BJ (cell line): ENCODE measurements at regions not wholly inside any gene's neighbourhood (a gene's known extent, or its start where the extent isn't known, plus 50 kb on each side); places are given as distances from the start of the nearest gene placed in this dataset.
"Not testable (repeated sequence)": the region's sequence is repeated elsewhere in the genome, so short reads cannot be mapped to it uniquely, and the experiment has no call there.

Source experiments
- CTCF ChIA-PET: fragments of 350-600 bp; formaldehyde crosslinking; extraction: SDS; loops from one replicate; lab custom pipeline; 2021; ENCODE audit warnings: antibody characterized with exemption, inconsistent platforms; lab: Yijun Ruan, JAX
- POLR2A ChIA-PET: fragments of 300-600 bp; sonication (Branson Sonifier 250); formaldehyde crosslinking; extraction: SDS; loops from one replicate; lab custom pipeline; 2021; ENCODE audit warnings: antibody characterized with exemption; lab: Charles Lee
- DNase-seq: peaks from one replicate; pipeline ENCODE4 v3.0.0-alpha.2; 2011; ENCODE audit warnings: low read depth
- H3K27me3 ChIP-seq: 2 replicates; pipeline ENCODE4 v1.6.0; 2011; ENCODE audit warnings: low read length; ENCODE audit not compliant: control insufficient read depth, insufficient read depth
- H3K36me3 ChIP-seq: 2 replicates; pipeline ENCODE4 v1.5.1; 2011; ENCODE audit warnings: low read length; ENCODE audit not compliant: control insufficient read depth, insufficient read depth
- H3K4me3 ChIP-seq: 2 replicates; pipeline ENCODE4 v1.5.1; 2011; ENCODE audit warnings: low read depth, mild to moderate bottlenecking, control low read depth, low read length
- CTCF ChIP-seq: IDR thresholded peaks from 2 replicates; pipeline ENCODE4 v1.5.1; 2011; ENCODE audit warnings: low read depth, mild to moderate bottlenecking, control low read depth, inconsistent platforms, low read length, moderate library complexity; ENCODE audit not compliant: insufficient read depth

DNA sequence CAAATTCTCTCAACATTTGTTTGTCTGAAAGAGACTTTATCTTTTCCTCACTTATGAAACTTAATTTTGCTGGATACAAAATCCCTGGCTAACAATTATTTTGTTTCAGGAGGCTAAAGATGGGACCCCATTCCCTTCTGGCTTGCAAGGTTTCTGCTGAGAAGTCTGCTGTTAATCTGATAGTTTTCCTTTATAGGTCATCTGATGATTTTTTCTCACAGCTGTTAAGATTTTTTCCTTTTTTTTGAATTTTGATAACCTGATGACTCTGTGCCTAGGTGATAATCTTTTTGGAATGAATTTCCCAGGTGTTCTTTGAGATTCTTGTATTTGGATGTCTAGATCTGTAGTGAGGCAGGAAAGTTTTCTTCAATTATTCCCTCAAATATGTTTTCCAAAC is 2661.4 kb downstream of the PCDH9 start:
- H3K27me3 ChIP-seq = no peaks in the 10 kb centered on the region
- no peak overlapping the region for H3K4me3 ChIP-seq
- DNase-seq = no peak
- H3K36me3 ChIP-seq = no peaks in the 10 kb centered on the region
- ChIA-PET CTCF (no interaction called here), POLR2A (no interaction called here)
- TF ChIP-seq CTCF = no peak

DNA sequence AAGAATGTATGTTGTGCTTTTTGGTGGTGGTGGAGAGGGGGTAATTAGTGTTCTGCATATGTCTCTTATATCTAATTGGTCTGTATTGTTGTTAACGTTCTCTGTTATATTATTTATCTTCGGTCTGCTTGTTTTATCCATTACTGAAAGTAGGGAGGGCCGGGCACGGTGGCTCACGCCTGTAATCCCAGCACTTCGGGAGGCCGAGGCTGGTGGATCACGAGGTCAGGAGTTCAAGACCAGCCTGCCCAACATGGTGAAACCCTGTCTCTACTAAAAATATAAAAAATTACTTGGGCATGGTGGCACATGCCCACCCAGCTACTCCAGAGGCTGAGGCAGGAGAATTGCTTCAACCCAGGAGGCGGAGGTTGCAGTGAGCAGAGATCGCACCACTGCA is 2672.1 kb downstream of the PCDH9 start:
- H3K4me3 ChIP-seq, H3K36me3 ChIP-seq, DNase-seq, POLR2A ChIA-PET, H3K27me3 ChIP-seq, CTCF ChIA-PET: not testable (repeated sequence)

GRCh38 chr13:64556376-64556775 is 2673.8 kb downstream of the PCDH9 start:
- Histone ChIP-seq H3K27me3 (no peaks in the 10 kb centered on the region), H3K4me3 (no peak overlapping the region), H3K36me3 (no peaks in the 10 kb centered on the region)
- DNase-seq = peak; percentile 26
- TF ChIP-seq CTCF = no peak
- ChIA-PET POLR2A (no interaction called here), CTCF (no interaction called here)

DNA sequence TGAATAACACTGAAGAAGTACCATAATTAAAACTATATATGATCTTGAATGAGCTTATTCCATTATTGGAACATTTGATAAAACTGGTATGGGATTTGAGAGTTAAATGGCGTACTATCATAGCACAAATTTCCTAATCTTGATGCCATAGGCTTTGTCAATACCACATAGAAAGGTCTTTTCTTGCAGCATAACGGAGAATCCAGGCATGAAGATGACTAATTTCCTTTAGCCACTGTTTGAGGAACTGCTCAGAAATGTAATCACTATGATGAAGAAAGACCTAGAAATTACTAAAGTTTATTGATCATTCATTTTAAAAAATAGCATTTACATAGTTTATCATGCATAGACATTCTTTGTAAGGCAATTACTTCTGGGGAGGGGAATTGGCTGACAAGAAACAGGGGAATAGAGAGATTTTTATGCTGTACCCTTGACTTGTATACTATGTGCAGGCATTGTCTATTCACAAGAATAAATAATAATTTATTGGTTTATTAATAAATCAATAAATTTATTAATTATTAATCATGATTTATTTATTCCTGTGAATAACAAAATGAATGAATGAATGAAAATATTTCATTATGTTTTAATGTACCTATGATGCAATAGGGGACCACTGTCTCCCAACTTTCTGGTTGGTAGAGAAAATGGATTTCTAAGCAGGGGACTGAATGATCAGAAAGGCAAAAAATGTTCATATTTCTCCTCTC is 2676.6 kb downstream of the PCDH9 start:
- H3K36me3 ChIP-seq = no peaks in the 10 kb centered on the region
- H3K4me3 ChIP-seq = no peak overlapping the region
- no peak for TF ChIP-seq CTCF
- H3K27me3 ChIP-seq = no peaks in the 10 kb centered on the region
- DNase-seq = no peak
- ChIA-PET POLR2A (no interaction called here), CTCF (interaction anchor here (0.7 kb wide), 1 partner anchor 90 kb away, joined by 3 read pairs; no protein-coding TSS in a partner anchor)

GRCh38 chr13:64551755-64552154 is 2678.4 kb downstream of the PCDH9 start:
- CTCF ChIA-PET = interaction anchor here (0.9 kb wide), 1 partner anchor 16 kb away, joined by 3 read pairs; no protein-coding TSS in a partner anchor
- H3K36me3 ChIP-seq = no peaks in the 10 kb centered on the region
- POLR2A ChIA-PET = no interaction called here
- no peak for TF ChIP-seq CTCF
- no peak overlapping the region for H3K4me3 ChIP-seq
- no peaks in the 10 kb centered on the region for H3K27me3 ChIP-seq
- peak; percentile 19 for DNase-seq

DNA sequence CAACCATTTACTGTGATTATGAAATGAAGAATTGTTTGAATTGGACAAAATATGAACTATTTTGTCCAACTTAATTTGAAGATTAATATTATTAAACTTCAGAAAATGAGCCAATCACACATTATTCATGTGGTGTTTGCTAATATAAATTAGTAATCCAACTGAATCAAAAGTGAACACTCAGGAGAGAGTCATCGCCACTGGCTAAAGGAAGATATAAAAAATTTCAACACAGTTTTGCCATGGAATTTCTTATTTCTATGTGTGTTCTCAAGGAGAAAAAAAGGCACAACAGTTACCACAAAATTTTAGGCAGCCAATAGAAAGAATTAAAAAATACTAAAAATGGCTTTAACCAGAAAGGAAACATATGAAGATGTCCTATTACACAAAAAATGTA is 2683.8 kb downstream of the PCDH9 start:
- H3K4me3 ChIP-seq = no peak overlapping the region
- H3K36me3 ChIP-seq = no peaks in the 10 kb centered on the region
- no peak for DNase-seq
- ChIA-PET POLR2A (no interaction called here), CTCF (no interaction called here)
- TF ChIP-seq CTCF = no peak
- H3K27me3 ChIP-seq = no peaks in the 10 kb centered on the region
